Pancreas (tissue), 10 donors: ENCODE measurements at regions not wholly inside any gene's neighbourhood (a gene's known extent, or its start where the extent isn't known, plus 50 kb on each side); places are given as distances from the start of the nearest gene placed in this dataset.

Experiments used
- ATAC-seq, 4 donors: fragments of 200-7000 bp; cut with Tn5 transposase; one replicate each; pipeline versions ENCODE4 v1.8.0 to v1.9.1; 2020; ENCODE audit warnings: mild to moderate bottlenecking in 4 of 4, moderate library complexity in 4 of 4
- DNase-seq, 6 donors: peaks; one replicate each; pipeline ENCODE4 v3.0.0-alpha.2; 2020
- FAIRE-seq: peaks from 2 replicates; lab custom pipeline; 2012; peaks lifted over from hg19 to GRCh38; lab: Jason Lieb, UNC
- H3K27ac ChIP-seq, 4 donors: fragments of 200-600 bp; sonication (generic); 1 replicate in 3 of 4; 2 replicates in 1 of 4; pipeline versions ENCODE4 v1.5.0 to v1.8.0; 2020
- H3K27me3 ChIP-seq, 4 donors: fragments of 200-600 bp; one replicate each; pipeline ENCODE4 v1.8.0; 2021
- H3K36me3 ChIP-seq, 3 donors: fragments of 200-600 bp; sonication (generic) in 1 of 3; one replicate each; pipeline versions ENCODE4 v1.5.0 to v1.8.0; 2020 to 2021
- H3K4me1 ChIP-seq, 3 donors: fragments of 200-600 bp; one replicate each; pipeline ENCODE4 v1.8.0; 2021
- H3K4me3 ChIP-seq, 4 donors: fragments of 200-600 bp; sonication (generic) in 2 of 4; one replicate each; pipeline versions ENCODE4 v1.5.0 to v1.8.0; 2020 to 2021
- H3K9me3 ChIP-seq, 4 donors: fragments of 200-600 bp; one replicate each; pipeline ENCODE4 v1.8.0; 2021
- CTCF ChIP-seq, 4 donors: fragments of 200-600 bp; sonication (generic) in 3 of 4; IDR thresholded peaks; one replicate each; pipeline versions ENCODE4 v1.5.0 to v1.8.0; 2021; ENCODE audit warnings: antibody characterized with exemption in 4 of 4
- WGBS, 2 donors: extraction: QIAGEN DNeasy Blood & Tissue Kit; methylation state at CpG; one replicate each; pipeline ENCODE4 v1.1.7; 2013; 5-methylcytosine and 5-hydroxymethylcytosine counted together
- intact Hi-C, 3 donors: fragments of 100-400 bp; cut with DNase I; formaldehyde crosslinking; loops; one replicate each; pipeline versions ENCODE4 v1.11.1 to v1.14.2; 2022
- donor health status: healthy with polysubstance abuse.
- donor health status: DM: no; HTN: no; CAD: no; lungs with moderate emphysema.
- donor health status: DM: no; HTN: no; CAD: no.
- donor health status: control.
- donor health status: control.
- donor health status: Bipolar disorder and iron deficiency.
- donor health status: DM: yes; HTN: yes; CAD: no.
- donor health status: DM: no; HTN: no; CAD: no.
- donor health status: DM: no; HTN: no; CAD: no.
- donor health status: DM: yes; HTN: yes; CAD: no.

- no peak overlapping the region for H3K4me3 ChIP-seq
- FAIRE-seq: no peak
- no peak for ATAC-seq
- H3K27me3 ChIP-seq: no peaks in the 10 kb centered on the region
- DNase-seq: no peak
- no peak overlapping the region for H3K27ac ChIP-seq
- no peak for TF ChIP-seq CTCF (IDR thresholded peaks at IDR 0.05)
- no peaks in the 10 kb centered on the region for H3K9me3 ChIP-seq
- intact Hi-C loops: no loop called here
- H3K36me3 ChIP-seq: no peaks in the 10 kb centered on the region
- no peaks in the 10 kb centered on the region for H3K4me1 ChIP-seq
These were observed 253.3 kb downstream of the CENPC start for GRCh38 chr4:67292045-67292444.

- H3K4me1 ChIP-seq: no peaks in the 10 kb centered on the region
- H3K27ac ChIP-seq: no peak overlapping the region
- FAIRE-seq (no peak), DNase-seq (no peak), ATAC-seq (no peak)
- intact Hi-C loops: no loop called here
- H3K4me3 ChIP-seq: no peak overlapping the region
- H3K36me3 ChIP-seq: no peaks in the 10 kb centered on the region
- TF ChIP-seq CTCF (IDR thresholded peaks at IDR 0.05): no peak
- H3K27me3 ChIP-seq: no peaks in the 10 kb centered on the region
- 38 to 53% methylated on average over 4 of the region's 4 CpGs for WGBS, 2 donors
- H3K9me3 ChIP-seq: no peaks in the 10 kb centered on the region
These were observed 253.7 kb downstream of the CENPC start for GRCh38 chr4:67291644-67292043.

GRCh38 chr4:67288964-67289363, 256.3 kb downstream of the CENPC start:
- TF ChIP-seq CTCF (IDR thresholded peaks at IDR 0.05): no peak
- no peaks in the 10 kb centered on the region for H3K36me3 ChIP-seq
- no peaks in the 10 kb centered on the region for H3K27me3 ChIP-seq
- H3K4me3 ChIP-seq: no peak overlapping the region
- H3K4me1 ChIP-seq: no peaks in the 10 kb centered on the region
- no peak overlapping the region for H3K27ac ChIP-seq
- ATAC-seq (peak in 2 of 4 donors; percentile 44 to 56), FAIRE-seq (no peak), DNase-seq (no peak)
- no peaks in the 10 kb centered on the region for H3K9me3 ChIP-seq
- intact Hi-C loops: no loop called here
- 44 to 49% methylated on average over 4 of the region's 4 CpGs for WGBS, 2 donors

GRCh38 chr4:67286724-67287123, 258.6 kb downstream of the CENPC start:
- no peak for FAIRE-seq
- H3K9me3 ChIP-seq: no peaks in the 10 kb centered on the region
- no peak overlapping the region for H3K27ac ChIP-seq
- TF ChIP-seq CTCF (IDR thresholded peaks at IDR 0.05): no peak
- no peaks in the 10 kb centered on the region for H3K27me3 ChIP-seq
- no peaks in the 10 kb centered on the region for H3K4me1 ChIP-seq
- DNase-seq: peak in 2 of 6 donors; percentile 17 to 43
- no peaks in the 10 kb centered on the region for H3K36me3 ChIP-seq
- intact Hi-C loops: no loop called here
- no peak overlapping the region for H3K4me3 ChIP-seq
- 83 to 90% methylated on average over 17 of the region's 17 CpGs for whole genome bisulfite sequencing, 2 donors
- ATAC-seq: no peak

GRCh38 chr4:67282749-67283148, 262.6 kb downstream of the CENPC start:
- ATAC-seq: no peak
- Histone ChIP-seq H3K9me3 (no peaks in the 10 kb centered on the region), H3K27me3 (no peaks in the 10 kb centered on the region), H3K36me3 (no peaks in the 10 kb centered on the region), H3K4me3 (no peak overlapping the region), H3K27ac (no peak overlapping the region), H3K4me1 (no peaks in the 10 kb centered on the region)
- WGBS, 2 donors: 77 to 91% methylated on average over 13 of the region's 13 CpGs
- intact Hi-C loops: no loop called here
- peak in 1 of 6 donors; percentile 71 for DNase-seq
- TF ChIP-seq CTCF (IDR thresholded peaks at IDR 0.05): no peak
- no peak for FAIRE-seq
